Upper lobe of right lung (tissue), 1 donor: ENCODE measurements at regions not wholly inside any gene's neighbourhood (a gene's known extent, or its start where the extent isn't known, plus 50 kb on each side); places are given as distances from the start of the nearest gene placed in this dataset.

Source experiments
- ATAC-seq: fragments of 200-7000 bp; cut with Tn5 transposase; one replicate; pipeline ENCODE4 v1.9.1; 2020; ENCODE audit warnings: mild to moderate bottlenecking, moderate library complexity
- DNase-seq: peaks from one replicate; pipeline ENCODE4 v3.0.0-alpha.2; 2020
- H3K27ac ChIP-seq: fragments of 200-600 bp; one replicate; pipeline ENCODE4 v1.8.0; 2022
- H3K27me3 ChIP-seq: fragments of 200-600 bp; one replicate; pipeline ENCODE4 v1.8.0; 2022; ENCODE audit warnings: mild to moderate bottlenecking
- H3K36me3 ChIP-seq: fragments of 200-600 bp; one replicate; pipeline ENCODE4 v1.8.0; 2022
- H3K4me1 ChIP-seq: fragments of 200-600 bp; one replicate; pipeline ENCODE4 v1.8.0; 2022
- H3K4me3 ChIP-seq: fragments of 200-600 bp; one replicate; pipeline ENCODE4 v1.8.0; 2022; ENCODE audit warnings: mild to moderate bottlenecking
- H3K9me3 ChIP-seq: fragments of 200-600 bp; one replicate; pipeline ENCODE4 v1.8.0; 2022
- CTCF ChIP-seq: fragments of 200-600 bp; IDR thresholded peaks from one replicate; pipeline ENCODE4 v1.8.0; 2022; ENCODE audit warnings: antibody characterized with exemption
- intact Hi-C: fragments of 100-400 bp; cut with DNase I; formaldehyde crosslinking; loops from one replicate; pipeline ENCODE4 v1.11.0; 2022
- donor health status: DM: no; HTN: yes; CAD: no; lungs with severe emphysema.

DNA sequence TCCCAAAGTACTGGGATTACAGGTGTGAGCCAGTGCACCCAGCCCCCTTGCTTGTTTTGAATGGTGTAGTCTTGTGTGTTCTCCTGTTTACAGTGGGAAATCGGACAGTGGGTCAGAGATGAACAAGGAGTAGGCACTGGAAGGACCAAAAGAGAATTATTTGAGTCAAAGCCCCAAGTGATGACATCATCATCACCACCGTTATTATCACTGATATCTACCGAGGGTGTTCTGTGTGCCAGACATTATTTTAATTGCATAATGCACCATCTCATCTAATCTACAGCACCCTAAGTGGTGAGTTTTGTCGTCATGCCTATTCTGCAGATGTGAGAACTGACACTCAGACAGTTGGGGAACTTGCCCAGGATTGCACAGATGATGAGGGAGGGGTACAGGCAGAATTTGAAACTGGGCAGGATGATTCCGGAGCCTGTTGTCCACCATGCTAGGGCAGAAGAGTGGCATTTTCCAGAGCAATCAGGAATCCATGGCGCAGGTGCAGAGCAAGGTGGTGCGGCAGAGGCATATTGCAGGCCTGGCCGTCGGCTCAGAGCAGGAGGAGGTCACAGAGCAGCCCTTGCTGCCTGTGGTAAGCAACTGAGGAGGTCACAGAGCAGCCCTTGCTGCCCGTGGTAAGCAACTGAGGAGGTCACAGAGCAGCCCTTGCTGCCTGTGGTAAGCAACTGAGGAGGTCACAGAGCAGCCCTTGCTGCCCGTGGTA, 137.0 kb upstream of the HDAC4 start:
- TF ChIP-seq CTCF = no peak
- intact Hi-C loops = no loop called here

DNA sequence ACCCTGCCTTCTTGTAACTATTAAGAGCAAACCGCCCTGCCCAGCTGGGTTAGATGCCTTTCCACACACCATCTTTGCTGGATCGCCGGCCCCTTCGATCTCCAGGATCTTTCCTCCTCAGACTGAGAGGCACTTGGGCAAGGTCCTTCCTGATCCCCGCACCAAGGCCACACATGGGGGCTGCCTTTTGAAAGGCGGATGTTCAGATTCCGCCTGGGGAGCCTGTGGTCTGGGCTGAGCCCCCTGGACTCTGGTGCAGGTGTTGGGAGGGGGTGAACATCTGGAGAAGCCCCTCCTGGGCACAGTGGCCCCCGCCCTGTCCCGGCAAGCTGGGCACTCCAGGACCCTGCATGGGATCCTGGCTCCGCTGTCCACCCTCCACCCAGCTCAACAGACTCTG, 135.4 kb upstream of the HDAC4 start:
- no peak for ATAC-seq
- Histone ChIP-seq H3K9me3 (no peaks in the 10 kb centered on the region), H3K27ac (no peak overlapping the region), H3K27me3 (peaks cover 4% of the 10 kb centered on the region), H3K4me1 (no peaks in the 10 kb centered on the region), H3K36me3 (no peaks in the 10 kb centered on the region), H3K4me3 (no peak overlapping the region)
- intact Hi-C loops = no loop called here
- TF ChIP-seq CTCF = no peak
- peak; percentile 56 for DNase-seq

More for the DNA sequence above, 137.0 kb upstream of the HDAC4 start:
- H3K36me3 ChIP-seq = no peaks in the 10 kb centered on the region
- no peak for ATAC-seq
- peak; percentile 32 for DNase-seq
- peaks cover 4% of the 10 kb centered on the region for H3K27me3 ChIP-seq
- no peaks in the 10 kb centered on the region for H3K9me3 ChIP-seq
- H3K4me3 ChIP-seq = no peak overlapping the region
- H3K27ac ChIP-seq = no peak overlapping the region
- H3K4me1 ChIP-seq = no peaks in the 10 kb centered on the region

GRCh38 chr2:239535413-239536144, 134.8 kb upstream of the HDAC4 start:
- DNase-seq = peak; percentile 41
- H3K9me3 ChIP-seq = no peaks in the 10 kb centered on the region
- TF ChIP-seq CTCF = no peak
- intact Hi-C loops = no loop called here
- no peak overlapping the region for H3K4me3 ChIP-seq
- ATAC-seq = no peak
- no peaks in the 10 kb centered on the region for H3K4me1 ChIP-seq
- H3K27me3 ChIP-seq = peaks cover 2% of the 10 kb centered on the region
- H3K36me3 ChIP-seq = no peaks in the 10 kb centered on the region
- H3K27ac ChIP-seq = no peak overlapping the region

- H3K27me3 ChIP-seq = no peaks in the 10 kb centered on the region
- H3K36me3 ChIP-seq = no peaks in the 10 kb centered on the region
- ATAC-seq = no peak
- no peak overlapping the region for H3K27ac ChIP-seq
- intact Hi-C loops = no loop called here
- no peak for TF ChIP-seq CTCF
- DNase-seq = peak; percentile 37
- no peaks in the 10 kb centered on the region for H3K4me1 ChIP-seq
- no peak overlapping the region for H3K4me3 ChIP-seq
- H3K9me3 ChIP-seq = no peaks in the 10 kb centered on the region
These were observed 134.0 kb upstream of the HDAC4 start for GRCh38 chr2:239534581-239535412.

DNA sequence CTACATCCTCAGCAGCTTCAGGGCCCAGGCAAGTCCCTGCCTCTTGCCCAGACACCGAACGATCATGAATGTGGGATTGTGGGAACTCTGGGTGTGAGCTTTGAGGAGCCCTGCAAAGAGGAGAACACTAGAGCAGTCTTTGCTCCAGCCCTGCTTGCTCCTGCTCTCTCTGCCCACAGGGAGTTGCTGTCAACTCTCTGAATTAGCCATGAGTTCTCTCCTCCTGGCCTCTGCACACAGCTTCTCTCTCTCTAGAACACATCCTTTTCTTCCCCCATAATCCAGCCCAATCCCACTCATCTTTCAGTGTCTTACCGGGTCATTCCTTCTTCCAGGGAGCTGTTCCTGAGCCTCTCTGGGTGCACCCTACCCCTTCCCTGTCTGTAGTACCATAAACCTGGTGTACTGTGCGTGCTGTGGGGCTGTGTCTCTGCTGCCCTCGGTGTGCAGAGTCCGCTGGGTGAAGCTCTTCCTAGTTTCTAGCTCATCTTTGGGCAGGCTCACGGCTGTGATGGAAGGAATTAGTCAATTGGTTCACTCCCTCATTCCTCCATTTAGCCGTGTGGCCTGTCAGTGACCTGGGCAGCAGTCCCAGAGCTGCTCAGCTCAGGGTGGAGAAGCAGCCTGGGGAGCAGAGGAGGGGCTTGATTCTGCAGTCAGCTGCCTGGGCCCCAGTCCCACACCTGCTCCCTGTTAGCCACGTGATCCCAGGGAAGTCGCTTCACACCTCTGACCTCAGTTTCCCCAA, 132.9 kb upstream of the HDAC4 start:
- no peak for DNase-seq
- no peaks in the 10 kb centered on the region for H3K36me3 ChIP-seq
- H3K4me3 ChIP-seq = no peak overlapping the region
- H3K27me3 ChIP-seq = no peaks in the 10 kb centered on the region
- H3K27ac ChIP-seq = no peak overlapping the region
- TF ChIP-seq CTCF = no peak
- intact Hi-C loops = no loop called here
- H3K9me3 ChIP-seq = no peaks in the 10 kb centered on the region
- H3K4me1 ChIP-seq = no peaks in the 10 kb centered on the region
- ATAC-seq = no peak
